Hepatocyte (in vitro differentiated cells): ENCODE measurements at regions not wholly inside any gene's neighbourhood (a gene's known extent, or its start where the extent isn't known, plus 50 kb on each side); places are given as distances from the start of the nearest gene placed in this dataset.

Experiments
- DNase-seq: peaks from one replicate; pipeline ENCODE4 v3.0.0-alpha.2; 2016; ENCODE audit warnings: low spot score
- H2AFZ ChIP-seq: fragments of 200-600 bp; sonication (generic); 2 replicates; pipeline ENCODE4 v1.6.0; 2016; ENCODE audit warnings: antibody characterized with exemption, mild to moderate bottlenecking
- H3K27ac ChIP-seq: fragments of 200-600 bp; sonication (generic); 2 replicates; pipeline ENCODE4 v1.5.1; 2016; ENCODE audit warnings: mild to moderate bottlenecking
- H3K27me3 ChIP-seq: fragments of 200-600 bp; sonication (generic); 2 replicates; pipeline ENCODE4 v1.6.1; 2016
- H3K36me3 ChIP-seq: fragments of 200-600 bp; sonication (generic); replicated peaks from 2 replicates; pipeline ENCODE4 v1.5.1; 2016; ENCODE audit warnings: low read depth; ENCODE audit not compliant: insufficient read depth
- H3K4me1 ChIP-seq: fragments of 200-600 bp; sonication (generic); 2 replicates; pipeline ENCODE4 v1.5.1; 2016; ENCODE audit warnings: mild to moderate bottlenecking, moderate library complexity; ENCODE audit not compliant: insufficient read depth
- H3K4me2 ChIP-seq: fragments of 200-600 bp; sonication (generic); 2 replicates; pipeline ENCODE4 v1.6.0; 2016
- H3K4me3 ChIP-seq: fragments of 200-600 bp; sonication (generic); 2 replicates; pipeline ENCODE4 v1.5.1; 2016; ENCODE audit warnings: mild to moderate bottlenecking
- H3K79me2 ChIP-seq: fragments of 200-600 bp; sonication (generic); 2 replicates; pipeline ENCODE4 v1.6.0; 2017; ENCODE audit warnings: mild to moderate bottlenecking
- H3K9me2 ChIP-seq: fragments of 200-600 bp; sonication (generic); replicated peaks from 2 replicates; pipeline ENCODE4 v1.6.0; 2017; ENCODE audit warnings: mild to moderate bottlenecking; ENCODE audit not compliant: insufficient read depth
- H3K9me3 ChIP-seq: fragments of 200-600 bp; sonication (generic); 2 replicates; pipeline ENCODE4 v1.5.1; 2016; ENCODE audit warnings: low read depth, mild to moderate bottlenecking
- H4K20me1 ChIP-seq: fragments of 200-600 bp; sonication (generic); 2 replicates; pipeline ENCODE4 v1.6.0; 2016; ENCODE audit warnings: mild to moderate bottlenecking; ENCODE audit not compliant: insufficient read depth, poor library complexity, severe bottlenecking
- CTCF ChIP-seq: fragments of 200-600 bp; sonication (generic); IDR thresholded peaks from 2 replicates; pipeline ENCODE4 v1.5.1; 2016; ENCODE audit warnings: antibody characterized with exemption, mild to moderate bottlenecking; ENCODE audit not compliant: poor library complexity
- EZH2 ChIP-seq: fragments of 200-600 bp; sonication (generic); IDR thresholded peaks from 2 replicates; pipeline ENCODE4 v1.6.1; 2016; ENCODE audit warnings: antibody characterized with exemption, mild to moderate bottlenecking, borderline replicate concordance
- EZH2phosphoT487 ChIP-seq: fragments of 200-600 bp; sonication (generic); IDR thresholded peaks from one replicate; pipeline ENCODE4 v1.6.1; 2018; ENCODE audit warnings: antibody characterized with exemption, mild to moderate bottlenecking, low read depth, moderate library complexity; ENCODE audit not compliant: unreplicated experiment, severe bottlenecking
- WGBS: methylation state at CpG from one replicate; pipeline ENCODE4 v1.1.6; 2016; ENCODE audit warnings: low lambda C conversion rate; ENCODE audit errors: missing lambda C conversion rate; 5-methylcytosine and 5-hydroxymethylcytosine counted together

GRCh38 chr2:146003337-146003736 lies 1483.4 kb upstream of the ZEB2 start:
- TF ChIP-seq EZH2phosphoT487: no peak
- TF ChIP-seq EZH2: no peak
- TF ChIP-seq CTCF: no peak
- Histone ChIP-seq H3K36me3 (no peaks in the 10 kb centered on the region), H3K4me3 (no peak overlapping the region), H3K9me2 (no peaks in the 10 kb centered on the region), H2AFZ (no peak overlapping the region), H3K4me1 (no peaks in the 10 kb centered on the region), H3K79me2 (no peaks in the 10 kb centered on the region), H3K27ac (no peak overlapping the region), H3K4me2 (no peak overlapping the region), H3K27me3 (no peaks in the 10 kb centered on the region), H3K9me3 (no peaks in the 10 kb centered on the region), H4K20me1 (no peaks in the 10 kb centered on the region)
- no peak for DNase-seq
- WGBS: 86% methylated on average over 4 of the region's 4 CpGs

- H3K4me2 ChIP-seq: no peak overlapping the region
- no peaks in the 10 kb centered on the region for H3K79me2 ChIP-seq
- H3K4me3 ChIP-seq: no peak overlapping the region
- TF ChIP-seq EZH2: no peak
- no peak for TF ChIP-seq CTCF
- H3K4me1 ChIP-seq: no peaks in the 10 kb centered on the region
- H3K36me3 ChIP-seq: no peaks in the 10 kb centered on the region
- H3K9me3 ChIP-seq: peaks cover 5% of the 10 kb centered on the region
- no peak overlapping the region for H3K27ac ChIP-seq
- DNase-seq: no peak
- H2AFZ ChIP-seq: no peak overlapping the region
- H4K20me1 ChIP-seq: no peaks in the 10 kb centered on the region
- H3K27me3 ChIP-seq: no peaks in the 10 kb centered on the region
- H3K9me2 ChIP-seq: no peaks in the 10 kb centered on the region
These were observed 1475.0 kb upstream of the ZEB2 start for GRCh38 chr2:145994910-145995309.

GRCh38 chr2:145992572-145992971 lies 1472.7 kb upstream of the ZEB2 start:
- Histone ChIP-seq H4K20me1 (no peaks in the 10 kb centered on the region), H3K4me1 (no peaks in the 10 kb centered on the region)
- no peak for DNase-seq

More at GRCh38 chr2:145992572-145992971, 1472.7 kb upstream of the ZEB2 start:
- Histone ChIP-seq H3K4me3 (no peak overlapping the region), H3K79me2 (no peaks in the 10 kb centered on the region), H3K4me2 (no peak overlapping the region), H3K9me2 (no peaks in the 10 kb centered on the region), H2AFZ (no peak overlapping the region), H3K36me3 (no peaks in the 10 kb centered on the region), H3K27me3 (no peaks in the 10 kb centered on the region), H3K9me3 (peaks cover 5% of the 10 kb centered on the region), H3K27ac (no peak overlapping the region)
- WGBS: 97% methylated on average over 3 of the region's 3 CpGs
- TF ChIP-seq CTCF (no peak), EZH2 (no peak), EZH2phosphoT487 (no peak)
